ENCODE measurements at regions not wholly inside any gene's neighbourhood (a gene's known extent, or its start where the extent isn't known, plus 50 kb on each side); places are given as distances from the start of the nearest gene placed in this dataset.

DNA sequence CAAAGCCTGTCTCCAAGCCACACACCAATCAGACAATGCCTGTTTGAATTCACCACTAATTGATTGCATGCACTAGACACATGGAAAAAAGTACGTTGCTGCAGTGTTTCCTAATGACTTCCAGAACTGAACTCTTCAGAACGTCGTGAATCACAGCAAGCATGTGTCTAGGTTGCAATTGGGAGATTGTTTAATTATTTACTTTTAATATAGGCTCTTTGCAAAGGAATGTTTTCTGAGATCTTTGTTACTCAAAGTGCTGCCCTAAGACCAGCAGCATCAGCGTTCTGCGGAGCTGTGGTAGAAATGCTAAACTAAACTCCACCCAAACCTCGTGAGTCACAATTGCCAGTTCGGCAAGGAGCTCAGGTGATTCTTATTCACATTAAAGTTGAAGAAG lies 52.7 kb upstream of the CCDC68 start:
- Histone ChIP-seq H3K4me1 (replicated peaks) (no peaks in the 10 kb centered on the region), H3K36me3 (no peaks in the 10 kb centered on the region), H3K27ac (no peak overlapping the region), H3K4me3 (no peak overlapping the region), H3K27me3 (replicated peaks; ENCODE audit: insufficient read depth) (no peaks in the 10 kb centered on the region), H3K9me3 (no peaks in the 10 kb centered on the region)
- intact Hi-C loops (cut with DNase I), result no loop called here
- no peak for TF ChIP-seq POLR2A (IDR thresholded peaks at IDR 0.05)
- TF ChIP-seq, protein P1, sequence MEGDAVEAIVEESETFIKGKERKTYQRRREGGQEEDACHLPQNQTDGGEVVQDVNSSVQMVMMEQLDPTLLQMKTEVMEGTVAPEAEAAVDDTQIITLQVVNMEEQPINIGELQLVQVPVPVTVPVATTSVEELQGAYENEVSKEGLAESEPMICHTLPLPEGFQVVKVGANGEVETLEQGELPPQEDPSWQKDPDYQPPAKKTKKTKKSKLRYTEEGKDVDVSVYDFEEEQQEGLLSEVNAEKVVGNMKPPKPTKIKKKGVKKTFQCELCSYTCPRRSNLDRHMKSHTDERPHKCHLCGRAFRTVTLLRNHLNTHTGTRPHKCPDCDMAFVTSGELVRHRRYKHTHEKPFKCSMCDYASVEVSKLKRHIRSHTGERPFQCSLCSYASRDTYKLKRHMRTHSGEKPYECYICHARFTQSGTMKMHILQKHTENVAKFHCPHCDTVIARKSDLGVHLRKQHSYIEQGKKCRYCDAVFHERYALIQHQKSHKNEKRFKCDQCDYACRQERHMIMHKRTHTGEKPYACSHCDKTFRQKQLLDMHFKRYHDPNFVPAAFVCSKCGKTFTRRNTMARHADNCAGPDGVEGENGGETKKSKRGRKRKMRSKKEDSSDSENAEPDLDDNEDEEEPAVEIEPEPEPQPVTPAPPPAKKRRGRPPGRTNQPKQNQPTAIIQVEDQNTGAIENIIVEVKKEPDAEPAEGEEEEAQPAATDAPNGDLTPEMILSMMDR (IDR thresholded peaks at IDR 0.05), result no peak
- no peak for TF ChIP-seq POLR2AphosphoS5 (IDR thresholded peaks at IDR 0.05)
- DNase-seq (ENCODE audit: low spot score), result no peak
- WGBS, result 65% methylated on average over 7 of the region's 7 CpGs

Small RNA genes lying in the stretch of these regions (small RNA-seq; reads per million reads assigned to genes)
- 0 to 0.30 reads per million in 2 donors for gene RNA5SP459

Measured in prostate gland (tissue), 2 donors.